Right cardiac atrium (tissue), 5 donors: ENCODE measurements at regions not wholly inside any gene's neighbourhood (a gene's known extent, or its start where the extent isn't known, plus 50 kb on each side); places are given as distances from the start of the nearest gene placed in this dataset.

Experiments
- ATAC-seq, 2 donors: fragments of 200-7000 bp; cut with Tn5 transposase; one replicate each; pipeline versions ENCODE4 v1.8.0 to v1.9.1; 2020; ENCODE audit warnings: moderate library complexity in 2 of 2, mild to moderate bottlenecking in 1 of 2
- DNase-seq, 3 donors: peaks; one replicate each; pipeline ENCODE4 v3.0.0-alpha.2; 2020
- H3K27ac ChIP-seq: one replicate; pipeline ENCODE4 v1.5.1; 2013; ENCODE audit warnings: mild to moderate bottlenecking, low read length, control low read depth, moderate library complexity
- H3K27me3 ChIP-seq: one replicate; pipeline ENCODE4 v1.6.1; 2013; ENCODE audit not compliant: control insufficient read depth, insufficient read depth
- H3K4me1 ChIP-seq: one replicate; pipeline ENCODE4 v1.6.1; 2013; ENCODE audit warnings: low read length; ENCODE audit not compliant: control insufficient read depth, insufficient read depth
- H3K4me3 ChIP-seq: one replicate; pipeline ENCODE4 v1.5.1; 2013; ENCODE audit warnings: low read length, control low read depth
- H3K9me3 ChIP-seq: one replicate; pipeline ENCODE4 v1.6.1; 2013; ENCODE audit warnings: low read length; ENCODE audit not compliant: control insufficient read depth
- WGBS: extraction: QIAGEN DNeasy Blood & Tissue Kit; methylation state at CpG from one replicate; pipeline ENCODE4 v1.1.7; 2013; 5-methylcytosine and 5-hydroxymethylcytosine counted together
- intact Hi-C, 4 donors: fragments of 100-400 bp; cut with DNase I; formaldehyde crosslinking; loops; one replicate each; pipeline versions ENCODE4 v1.11.0 to v1.14.0; 2022 to 2023
- donor health status: healthy with polysubstance abuse.
- donor health status: DM: no; HTN: yes; CAD: no.
- donor health status: DM: no; HTN: no; CAD: no.
- donor health status: DM: no; HTN: yes; CAD: no; lungs with severe emphysema.
- donor health status: DM: yes; HTN: yes; CAD: no.

- Histone ChIP-seq H3K4me1 (no peaks in the 10 kb centered on the region), H3K9me3 (no peaks in the 10 kb centered on the region), H3K27me3 (no peaks in the 10 kb centered on the region), H3K4me3 (no peak overlapping the region), H3K27ac (no peak overlapping the region)
- DNase-seq (no peak), ATAC-seq (no peak)
- WGBS, result 83% methylated on average over 4 of the region's 4 CpGs
- intact Hi-C loops, result loop anchor here in 1 of 4 donors (10.0 kb wide), 1 partner anchor 87 kb away; no protein-coding TSS in a partner anchor
Measured at GRCh38 chr4:11722223-11722622, 293.5 kb upstream of the HS3ST1 start.

- intact Hi-C loops, result loop anchor here in 1 of 4 donors (10.0 kb wide), 1 partner anchor 85 kb away; no protein-coding TSS in a partner anchor
- ATAC-seq, result peak; percentile 69 to 70
- H3K27ac ChIP-seq, result no peak overlapping the region
Measured at GRCh38 chr4:11720292-11720691, 291.6 kb upstream of the HS3ST1 start.

GRCh38 chr4:11719879-11720278 lies 291.2 kb upstream of the HS3ST1 start:
- intact Hi-C loops, result loop anchor here in 1 of 4 donors (10.0 kb wide), 1 partner anchor 85 kb away; no protein-coding TSS in a partner anchor
- DNase-seq (peak; percentile 24 to 46 (median 28)), ATAC-seq (peak in 1 of 2 donors; percentile 23)
- no peaks in the 10 kb centered on the region for H3K9me3 ChIP-seq
- H3K4me3 ChIP-seq, result no peak overlapping the region
- no peaks in the 10 kb centered on the region for H3K4me1 ChIP-seq
- WGBS, result 85% methylated on average over 4 of the region's 4 CpGs
- H3K27ac ChIP-seq, result no peak overlapping the region
- H3K27me3 ChIP-seq, result no peaks in the 10 kb centered on the region

More at GRCh38 chr4:11720292-11720691, 291.6 kb upstream of the HS3ST1 start:
- no peaks in the 10 kb centered on the region for H3K9me3 ChIP-seq
- 4% methylated on average over 1 of the region's 1 CpG for WGBS
- no peak for DNase-seq
- no peaks in the 10 kb centered on the region for H3K27me3 ChIP-seq
- H3K4me3 ChIP-seq, result no peak overlapping the region
- no peaks in the 10 kb centered on the region for H3K4me1 ChIP-seq

- Histone ChIP-seq H3K27me3 (no peaks in the 10 kb centered on the region), H3K9me3 (no peaks in the 10 kb centered on the region), H3K4me3 (no peak overlapping the region), H3K4me1 (no peaks in the 10 kb centered on the region), H3K27ac (no peak overlapping the region)
- no peak for DNase-seq
- 95% methylated on average over 3 of the region's 3 CpGs for WGBS
- intact Hi-C loops, result no loop called here
- ATAC-seq, result no peak
Measured at GRCh38 chr4:11715753-11716521, 287.2 kb upstream of the HS3ST1 start.

GRCh38 chr4:11710453-11711093 lies 281.9 kb upstream of the HS3ST1 start:
- no peaks in the 10 kb centered on the region for H3K27me3 ChIP-seq

GRCh38 chr4:11704186-11704830 lies 275.6 kb upstream of the HS3ST1 start:
- ATAC-seq (no peak), DNase-seq (no peak)
- H3K4me3 ChIP-seq, result no peak overlapping the region
- H3K9me3 ChIP-seq, result no peaks in the 10 kb centered on the region
- intact Hi-C loops, result no loop called here
- H3K27me3 ChIP-seq, result no peaks in the 10 kb centered on the region
- WGBS, result 65% methylated on average over 1 of the region's 1 CpG
- H3K27ac ChIP-seq, result no peak overlapping the region
- no peaks in the 10 kb centered on the region for H3K4me1 ChIP-seq

More at GRCh38 chr4:11710453-11711093, 281.9 kb upstream of the HS3ST1 start:
- Histone ChIP-seq H3K4me1 (no peaks in the 10 kb centered on the region), H3K4me3 (no peak overlapping the region), H3K27ac (no peak overlapping the region), H3K9me3 (no peaks in the 10 kb centered on the region)
- WGBS, result 71% methylated on average over 3 of the region's 3 CpGs
- DNase-seq (no peak), ATAC-seq (no peak)
- intact Hi-C loops, result no loop called here

GRCh38 chr4:11702886-11703557 lies 274.3 kb upstream of the HS3ST1 start:
- ATAC-seq, result no peak
- Histone ChIP-seq H3K9me3 (no peaks in the 10 kb centered on the region), H3K27me3 (no peaks in the 10 kb centered on the region), H3K4me1 (no peaks in the 10 kb centered on the region), H3K27ac (no peak overlapping the region), H3K4me3 (no peak overlapping the region)
- WGBS, result 75% methylated on average over 3 of the region's 3 CpGs
- intact Hi-C loops, result no loop called here
- DNase-seq, result no peak

GRCh38 chr4:11701966-11702725 lies 273.5 kb upstream of the HS3ST1 start:
- ATAC-seq, result no peak
- no peaks in the 10 kb centered on the region for H3K4me1 ChIP-seq
- DNase-seq, result peak in 1 of 3 donors; percentile 27
- H3K27me3 ChIP-seq, result no peaks in the 10 kb centered on the region
- no peaks in the 10 kb centered on the region for H3K9me3 ChIP-seq
- intact Hi-C loops, result no loop called here
- 86% methylated on average over 14 of the region's 14 CpGs for WGBS
- no peak overlapping the region for H3K27ac ChIP-seq
- H3K4me3 ChIP-seq, result no peak overlapping the region

- ATAC-seq, result no peak
- 96% methylated on average over 3 of the region's 3 CpGs for WGBS
- Histone ChIP-seq H3K9me3 (no peaks in the 10 kb centered on the region), H3K4me1 (no peaks in the 10 kb centered on the region), H3K27ac (no peak overlapping the region), H3K27me3 (no peaks in the 10 kb centered on the region), H3K4me3 (no peak overlapping the region)
- intact Hi-C loops, result no loop called here
- DNase-seq, result no peak
Measured at GRCh38 chr4:11700751-11701226, 272.1 kb upstream of the HS3ST1 start.
